HepG2 (cell line): ENCODE measurements at regions not wholly inside any gene's neighbourhood (a gene's known extent, or its start where the extent isn't known, plus 50 kb on each side); places are given as distances from the start of the nearest gene placed in this dataset.

Experiments used
- ATAC-seq: fragments of 200-7000 bp; cut with Tn5 transposase; 3 replicates; pipeline ENCODE4 v1.9.1; 2020; ENCODE audit warnings: mild to moderate bottlenecking, moderate library complexity
- BruUV-seq: library from RNA; stranded (reverse); fragments of 400-500 nt; replicated peaks from 2 replicates; lab custom pipeline; 2021; lab: Mats Ljungman, UMichigan
- CTCF ChIA-PET: fragments of 300-600 bp; formaldehyde crosslinking; extraction: SDS; loops from one replicate; lab custom pipeline; 2021; ENCODE audit warnings: low total read pairs, inconsistent platforms, low intra/inter-chr PET ratio; lab: Yijun Ruan, JAX
- POLR2A ChIA-PET: fragments of 350-600 bp; sonication (Branson Sonifier 250); formaldehyde crosslinking; loops from one replicate; lab custom pipeline; 2020; ENCODE audit warnings: antibody characterized with exemption, inconsistent platforms; lab: Yijun Ruan, JAX
- DNase-seq: peaks from one replicate; pipeline ENCODE4 v3.0.0-alpha.2; 2015; ENCODE audit warnings: low spot score
- FAIRE-seq: peaks from 3 replicates; lab custom pipeline; 2011; peaks lifted over from hg19 to GRCh38; lab: Jason Lieb, UNC
- H2AFZ ChIP-seq: one replicate; pipeline ENCODE4 v1.6.1; 2011; ENCODE audit warnings: low read length, inconsistent platforms
- H3K27ac ChIP-seq: fragments of 300-600 bp; 3 replicates; pipeline ENCODE4 v1.8.0; 2011; ENCODE audit warnings: mixed run types, mild to moderate bottlenecking, mixed read lengths, low read length, inconsistent platforms; ENCODE audit not compliant: insufficient read depth; ENCODE audit errors: extremely low read length
- H3K27me3 ChIP-seq, 2 experiments: fragments of 200-600 bp in 1 of 2; 2 replicates in 1 of 2; 3 replicates in 1 of 2; pipeline versions ENCODE4 v1.6.0 to v1.8.0; 2011; ENCODE audit warnings: low read length in 2 of 2, mild to moderate bottlenecking in 2 of 2, moderate library complexity in 2 of 2, inconsistent platforms in 1 of 2; ENCODE audit not compliant: insufficient read depth in 2 of 2, control insufficient read depth in 1 of 2
- H3K36me3 ChIP-seq, 2 experiments: fragments of 200-600 bp in 1 of 2; replicated peaks in 1 of 2; 2 replicates in 1 of 2; 3 replicates in 1 of 2; pipeline versions ENCODE4 v1.5.1 to v1.8.0; 2011; ENCODE audit warnings: low read length in 2 of 2, inconsistent platforms in 1 of 2; ENCODE audit not compliant: insufficient read depth in 2 of 2, control insufficient read depth in 1 of 2
- H3K4me1 ChIP-seq: 2 replicates; pipeline ENCODE4 v1.5.1; 2012; ENCODE audit warnings: low read length, inconsistent platforms; ENCODE audit not compliant: insufficient read depth
- H3K4me2 ChIP-seq: 2 replicates; pipeline ENCODE4 v1.6.0; 2011; ENCODE audit warnings: low read depth, low read length, inconsistent platforms
- H3K4me3 ChIP-seq, 3 experiments: fragments of 200-600 bp in 1 of 3; sonication (generic), shearing (Covaris generic) in 1 of 3; replicated peaks in 1 of 3; 2 replicates each; pipeline ENCODE4 v1.5.1; 2011 to 2016; ENCODE audit warnings: low read length in 3 of 3, inconsistent platforms in 2 of 3, low read depth in 2 of 3, mild to moderate bottlenecking in 2 of 3, control low read depth in 1 of 3, mixed read lengths in 1 of 3; ENCODE audit not compliant: insufficient read depth in 1 of 3
- H3K79me2 ChIP-seq: one replicate; pipeline ENCODE4 v1.6.1; 2011; ENCODE audit warnings: low read length, inconsistent platforms; ENCODE audit not compliant: insufficient read depth
- H3K9ac ChIP-seq: 2 replicates; pipeline ENCODE4 v1.6.0; 2011; ENCODE audit warnings: mild to moderate bottlenecking, low read depth, low read length, inconsistent platforms; ENCODE audit not compliant: insufficient read depth
- H3K9me3 ChIP-seq: 2 replicates; pipeline ENCODE4 v1.5.1; 2012; ENCODE audit warnings: mild to moderate bottlenecking, low read length
- H4K20me1 ChIP-seq: 2 replicates; pipeline ENCODE4 v1.6.0; 2011; ENCODE audit warnings: inconsistent platforms, mild to moderate bottlenecking, low read length, moderate library complexity; ENCODE audit not compliant: insufficient read depth
- MAFK ChIP-seq, 2 experiments: IDR thresholded peaks in 1 of 2; conservative IDR thresholded peaks in 1 of 2; 2 replicates each; pipeline ENCODE4 v1.6.1; 2011; ENCODE audit warnings: improper control_type of control experiment in 2 of 2, low read length in 2 of 2
- MATR3 ChIP-seq: sonication (generic); formaldehyde crosslinking; IDR thresholded peaks from 2 replicates; pipeline ENCODE4 v1.4.0; 2020; ENCODE audit warnings: missing genetic modification reagents
- ZBTB7A ChIP-seq: sonication (generic); formaldehyde crosslinking; IDR thresholded peaks from 2 replicates; pipeline ENCODE4 v1.8.0; 2022; ENCODE audit warnings: mild to moderate bottlenecking, missing genetic modification reagents
- ZMYM3 ChIP-seq: sonication (generic); formaldehyde crosslinking; IDR thresholded peaks from 2 replicates; pipeline ENCODE4 v1.5.1; 2020; ENCODE audit warnings: mild to moderate bottlenecking, missing genetic modification reagents
- ZNF230 ChIP-seq: sonication (generic); formaldehyde crosslinking; IDR thresholded peaks from 2 replicates; pipeline ENCODE4 v1.4.0; 2020; ENCODE audit warnings: mild to moderate bottlenecking, missing genetic modification reagents
- ZNF619 ChIP-seq: sonication (generic); formaldehyde crosslinking; IDR thresholded peaks from 2 replicates; pipeline ENCODE4 v1.4.0; 2020; ENCODE audit warnings: mild to moderate bottlenecking, missing genetic modification reagents
- WGBS: methylation state at CpG from one replicate; pipeline ENCODE4 v1.1.6; 2017; ENCODE audit warnings: low lambda C conversion rate; 5-methylcytosine and 5-hydroxymethylcytosine counted together
- in situ Hi-C: cut with HindIII; loops from 2 replicates; pipeline ENCODE4 v1.10.0; 2017; ENCODE audit warnings: low pct_unique_long_range_greater_than_20kb; ENCODE audit not compliant: extremely low pct_ligation_motif_present
- intact Hi-C: fragments of 100-400 bp; cut with micrococcal nuclease; formaldehyde crosslinking; loops from one replicate; pipeline ENCODE4 v1.10.0; 2022; ENCODE audit not compliant: unreplicated experiment
- TF ChIP-seq, protein P1 (sequence below): conservative IDR thresholded peaks from 2 replicates; pipeline ENCODE4 v1.6.1; 2018; ENCODE audit warnings: missing genetic modification reagents
- TF ChIP-seq, protein P2 (sequence below): fragments of 450-650 bp; IDR thresholded peaks from 2 replicates; pipeline ENCODE4 v1.6.1; 2016

DNA sequence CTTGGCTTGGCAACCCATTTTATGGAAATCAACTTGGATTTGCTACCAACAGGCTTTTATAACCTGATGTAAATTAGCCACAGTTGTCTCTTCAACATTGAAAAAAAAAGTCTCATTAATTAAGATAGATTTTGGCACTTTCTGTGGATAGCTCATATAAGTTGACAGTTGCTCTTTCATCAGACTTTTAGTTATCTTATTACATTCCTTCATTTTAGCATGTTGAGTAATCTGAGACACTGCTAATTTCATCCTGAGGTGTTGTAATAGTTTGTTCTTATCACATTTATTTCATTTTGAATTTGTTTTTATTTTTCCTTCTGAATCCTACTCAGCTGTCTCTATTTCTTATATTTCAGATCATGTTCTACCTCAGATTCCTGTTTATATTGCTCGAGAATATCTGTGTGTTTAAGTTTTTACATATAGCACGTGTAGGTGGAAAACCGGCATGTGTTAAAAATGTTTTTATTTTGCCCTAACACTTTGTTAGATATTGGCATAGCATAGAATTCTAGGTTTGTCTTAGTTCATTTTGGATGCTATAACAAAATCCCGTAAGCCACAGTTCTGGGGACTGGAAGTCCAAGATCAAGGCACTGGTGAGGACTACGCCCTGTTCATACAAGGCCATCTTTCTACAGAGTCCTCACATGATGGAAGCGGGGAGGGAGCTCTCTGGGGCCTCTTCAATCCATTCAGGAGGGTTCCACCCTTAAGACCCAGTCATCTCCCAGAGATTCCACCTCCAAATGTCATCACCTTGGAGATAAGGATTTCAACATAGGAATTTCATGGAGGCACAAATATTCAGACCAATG is 239.4 kb downstream of the COL4A1 start:
- no peak for FAIRE-seq
- Histone ChIP-seq H2AFZ (no peak overlapping the region), H3K27ac (no peak overlapping the region), H3K4me2 (no peak overlapping the region), H3K79me2 (no peaks in the 10 kb centered on the region), H3K36me3 (no peaks in the 10 kb centered on the region), H3K4me3 (no peak overlapping the region), H3K4me1 (no peaks in the 10 kb centered on the region), H3K27me3 (peaks cover 0 to 9% of the 10 kb centered on the region in 2 experiments; a peak in 2 of 5 replicates), H3K9ac (no peak overlapping the region), H3K9me3 (no peaks in the 10 kb centered on the region), H4K20me1 (no peaks in the 10 kb centered on the region)
- in situ Hi-C loops = no loop called here
- DNase-seq = no peak
- ChIA-PET CTCF (no interaction called here), POLR2A (no interaction called here)
- no TSS peak for BruUV-seq
- no peak for ATAC-seq
- WGBS = 26% methylated on average over 6 of the region's 6 CpGs
- TF ChIP-seq ZNF619 (no peak), MAFK (conservative IDR thresholded peaks at IDR 0.05 in 1 of 2, IDR thresholded peaks at IDR 0.05 in 1 of 2; ENCODE audit: low read length in 2 of 2) (no peak), ZNF230 (no peak), MATR3 (CRISPR knock-in tag) (no peak), ZMYM3 (CRISPR knock-in tag) (no peak), ZBTB7A (CRISPR knock-in tag) (no peak)
- TF ChIP-seq, protein P1, sequence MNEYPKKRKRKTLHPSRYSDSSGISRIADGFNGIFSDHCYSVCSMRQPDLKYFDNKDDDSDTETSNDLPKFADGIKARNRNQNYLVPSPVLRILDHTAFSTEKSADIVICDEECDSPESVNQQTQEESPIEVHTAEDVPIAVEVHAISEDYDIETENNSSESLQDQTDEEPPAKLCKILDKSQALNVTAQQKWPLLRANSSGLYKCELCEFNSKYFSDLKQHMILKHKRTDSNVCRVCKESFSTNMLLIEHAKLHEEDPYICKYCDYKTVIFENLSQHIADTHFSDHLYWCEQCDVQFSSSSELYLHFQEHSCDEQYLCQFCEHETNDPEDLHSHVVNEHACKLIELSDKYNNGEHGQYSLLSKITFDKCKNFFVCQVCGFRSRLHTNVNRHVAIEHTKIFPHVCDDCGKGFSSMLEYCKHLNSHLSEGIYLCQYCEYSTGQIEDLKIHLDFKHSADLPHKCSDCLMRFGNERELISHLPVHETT = no peak
- TF ChIP-seq, protein P2, sequence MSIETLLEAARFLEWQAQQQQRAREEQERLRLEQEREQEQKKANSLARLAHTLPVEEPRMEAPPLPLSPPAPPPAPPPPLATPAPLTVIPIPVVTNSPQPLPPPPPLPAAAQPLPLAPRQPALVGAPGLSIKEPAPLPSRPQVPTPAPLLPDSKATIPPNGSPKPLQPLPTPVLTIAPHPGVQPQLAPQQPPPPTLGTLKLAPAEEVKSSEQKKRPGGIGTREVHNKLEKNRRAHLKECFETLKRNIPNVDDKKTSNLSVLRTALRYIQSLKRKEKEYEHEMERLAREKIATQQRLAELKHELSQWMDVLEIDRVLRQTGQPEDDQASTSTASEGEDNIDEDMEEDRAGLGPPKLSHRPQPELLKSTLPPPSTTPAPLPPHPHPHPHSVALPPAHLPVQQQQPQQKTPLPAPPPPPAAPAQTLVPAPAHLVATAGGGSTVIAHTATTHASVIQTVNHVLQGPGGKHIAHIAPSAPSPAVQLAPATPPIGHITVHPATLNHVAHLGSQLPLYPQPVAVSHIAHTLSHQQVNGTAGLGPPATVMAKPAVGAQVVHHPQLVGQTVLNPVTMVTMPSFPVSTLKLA = peak; percentile 91
- intact Hi-C loops = no loop called here
